WI38 (cell line): ENCODE measurements at regions not wholly inside any gene's neighbourhood (a gene's known extent, or its start where the extent isn't known, plus 50 kb on each side); places are given as distances from the start of the nearest gene placed in this dataset.

Source experiments
- H3K4me3 ChIP-seq: 2 replicates; pipeline ENCODE4 v1.5.1; 2011; ENCODE audit warnings: low read depth, mild to moderate bottlenecking, control low read depth, low read length
- CTCF ChIP-seq: IDR thresholded peaks from 2 replicates; pipeline ENCODE4 v1.5.1; 2012; ENCODE audit warnings: low read depth, mild to moderate bottlenecking, control low read depth, low read length

GRCh38 chr18:67717800-67718199 lies 201.3 kb upstream of the DSEL start:
- H3K4me3 ChIP-seq = no peak overlapping the region
- TF ChIP-seq CTCF = no peak

GRCh38 chr18:67715567-67715966 lies 199.0 kb upstream of the DSEL start:
- TF ChIP-seq CTCF = no peak
- no peak overlapping the region for H3K4me3 ChIP-seq

GRCh38 chr18:67710639-67711038 lies 194.1 kb upstream of the DSEL start:
- no peak for TF ChIP-seq CTCF
- H3K4me3 ChIP-seq = no peak overlapping the region

GRCh38 chr18:67705748-67706147 lies 189.2 kb upstream of the DSEL start:
- H3K4me3 ChIP-seq = no peak overlapping the region
- TF ChIP-seq CTCF = no peak

- no peak overlapping the region for H3K4me3 ChIP-seq
- TF ChIP-seq CTCF = no peak
Observed at GRCh38 chr18:67695684-67696083, 179.2 kb upstream of the DSEL start.

- no peak overlapping the region for H3K4me3 ChIP-seq
- TF ChIP-seq CTCF = no peak
Observed at GRCh38 chr18:67694787-67695186, 178.3 kb upstream of the DSEL start.

GRCh38 chr18:67692811-67693210 lies 176.3 kb upstream of the DSEL start:
- no peak for TF ChIP-seq CTCF

More at GRCh38 chr18:67692811-67693210, 176.3 kb upstream of the DSEL start:
- no peak overlapping the region for H3K4me3 ChIP-seq
